ENCODE measurements at regions not wholly inside any gene's neighbourhood (a gene's known extent, or its start where the extent isn't known, plus 50 kb on each side); places are given as distances from the start of the nearest gene placed in this dataset.
"Not testable (repeated sequence)": the region's sequence is repeated elsewhere in the genome, so short reads cannot be mapped to it uniquely, and the experiment has no call there.

- DNase-seq (ENCODE audit: low spot score) = peak; percentile 89
Observed at GRCh38 chr3:159872374-159873109, 116.1 kb upstream of the IL12A start.

GRCh38 chr3:159875116-159875515 lies 113.5 kb upstream of the IL12A start:
- no peak for DNase-seq (ENCODE audit: low spot score)

GRCh38 chr3:159877924-159878323 lies 110.7 kb upstream of the IL12A start:
- no peak for DNase-seq (ENCODE audit: low spot score)

GRCh38 chr3:159879146-159879545 lies 109.5 kb upstream of the IL12A start:
- DNase-seq (ENCODE audit: low spot score) = no peak

GRCh38 chr3:159879598-159879997 lies 109.0 kb upstream of the IL12A start:
- DNase-seq (ENCODE audit: low spot score) = no peak

GRCh38 chr3:159881208-159881607 lies 107.4 kb upstream of the IL12A start:
- DNase-seq (ENCODE audit: low spot score) = no peak

- no peak for DNase-seq (ENCODE audit: low spot score)
Observed at GRCh38 chr3:159881828-159882309, 106.8 kb upstream of the IL12A start.

GRCh38 chr3:159882367-159882766 lies 106.3 kb upstream of the IL12A start:
- no peak for DNase-seq (ENCODE audit: low spot score)

- peak; percentile 22 for DNase-seq (ENCODE audit: low spot score)
Observed at GRCh38 chr3:159882790-159883779, 105.5 kb upstream of the IL12A start.

- DNase-seq (ENCODE audit: low spot score) = peak; percentile 63
Observed at GRCh38 chr3:159884661-159885402, 103.8 kb upstream of the IL12A start.

GRCh38 chr3:159886050-159886449 lies 102.6 kb upstream of the IL12A start:
- DNase-seq (ENCODE audit: low spot score) = no peak

- DNase-seq (ENCODE audit: low spot score) = not testable (repeated sequence)
Observed at GRCh38 chr3:159886530-159886929, 102.1 kb upstream of the IL12A start.

GRCh38 chr3:159887168-159887567 lies 101.5 kb upstream of the IL12A start:
- DNase-seq (ENCODE audit: low spot score) = no peak

GRCh38 chr3:159887911-159888310 lies 100.7 kb upstream of the IL12A start:
- DNase-seq (ENCODE audit: low spot score) = no peak

- DNase-seq (ENCODE audit: low spot score) = no peak
Observed at GRCh38 chr3:159892171-159892795, 96.4 kb upstream of the IL12A start.

GRCh38 chr3:159892801-159893200 lies 95.8 kb upstream of the IL12A start:
- DNase-seq (ENCODE audit: low spot score) = no peak

GRCh38 chr3:159894386-159894785 lies 94.2 kb upstream of the IL12A start:
- DNase-seq (ENCODE audit: low spot score) = no peak

GRCh38 chr3:159895430-159895829 lies 93.2 kb upstream of the IL12A start:
- DNase-seq (ENCODE audit: low spot score) = no peak

- DNase-seq (ENCODE audit: low spot score) = no peak
Observed at GRCh38 chr3:159896543-159896942, 92.1 kb upstream of the IL12A start.

GRCh38 chr3:159897331-159898075 lies 91.1 kb upstream of the IL12A start:
- DNase-seq (ENCODE audit: low spot score) = peak; percentile 43

- DNase-seq (ENCODE audit: low spot score) = no peak
Observed at GRCh38 chr3:159898147-159898546, 90.5 kb upstream of the IL12A start.

All from AG08395 (cell line).